ENCODE measurements at regions not wholly inside any gene's neighbourhood (a gene's known extent, or its start where the extent isn't known, plus 50 kb on each side); places are given as distances from the start of the nearest gene placed in this dataset.

DNA sequence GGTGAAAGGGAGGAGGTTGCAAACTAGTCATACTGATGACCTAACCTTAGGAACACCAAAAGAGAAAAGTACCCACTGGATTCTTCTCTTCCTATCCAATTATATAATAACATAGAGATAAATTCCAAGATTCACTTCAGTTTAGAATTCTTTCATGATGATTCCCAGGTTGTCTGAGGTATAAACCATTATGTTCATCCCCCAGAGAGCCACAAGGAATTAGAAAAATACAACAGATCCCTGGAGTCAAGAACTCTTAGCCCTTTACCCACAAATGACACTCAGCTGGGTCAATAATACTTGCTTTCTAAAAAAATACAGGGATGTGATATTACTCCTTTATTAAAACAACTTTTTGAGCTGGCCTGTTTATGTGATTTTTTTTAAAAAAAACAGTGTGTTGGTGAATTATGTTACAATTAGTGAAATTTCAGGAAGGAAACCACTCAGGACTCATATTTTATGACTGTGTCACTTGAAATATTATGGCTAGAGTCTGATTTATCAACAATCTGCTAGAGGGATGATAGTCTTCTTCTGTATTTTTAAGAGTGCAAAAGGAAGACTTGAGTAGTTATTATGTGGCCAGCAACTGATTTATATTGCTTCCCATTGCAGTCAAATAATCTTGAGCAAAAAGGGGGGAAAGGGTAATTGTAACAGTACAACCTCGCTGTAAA, 338.2 kb downstream of the NFIB start:
- TF ChIP-seq, protein P1, sequence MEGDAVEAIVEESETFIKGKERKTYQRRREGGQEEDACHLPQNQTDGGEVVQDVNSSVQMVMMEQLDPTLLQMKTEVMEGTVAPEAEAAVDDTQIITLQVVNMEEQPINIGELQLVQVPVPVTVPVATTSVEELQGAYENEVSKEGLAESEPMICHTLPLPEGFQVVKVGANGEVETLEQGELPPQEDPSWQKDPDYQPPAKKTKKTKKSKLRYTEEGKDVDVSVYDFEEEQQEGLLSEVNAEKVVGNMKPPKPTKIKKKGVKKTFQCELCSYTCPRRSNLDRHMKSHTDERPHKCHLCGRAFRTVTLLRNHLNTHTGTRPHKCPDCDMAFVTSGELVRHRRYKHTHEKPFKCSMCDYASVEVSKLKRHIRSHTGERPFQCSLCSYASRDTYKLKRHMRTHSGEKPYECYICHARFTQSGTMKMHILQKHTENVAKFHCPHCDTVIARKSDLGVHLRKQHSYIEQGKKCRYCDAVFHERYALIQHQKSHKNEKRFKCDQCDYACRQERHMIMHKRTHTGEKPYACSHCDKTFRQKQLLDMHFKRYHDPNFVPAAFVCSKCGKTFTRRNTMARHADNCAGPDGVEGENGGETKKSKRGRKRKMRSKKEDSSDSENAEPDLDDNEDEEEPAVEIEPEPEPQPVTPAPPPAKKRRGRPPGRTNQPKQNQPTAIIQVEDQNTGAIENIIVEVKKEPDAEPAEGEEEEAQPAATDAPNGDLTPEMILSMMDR (IDR thresholded peaks at IDR 0.05): no peak
- H3K4me3 Mint-ChIP-seq: no peak overlapping the region
- DNase-seq (no peak), ATAC-seq (no peak)
- WGBS (ENCODE audit: insufficient coverage): 17% methylated on average over 1 of the region's 1 CpG
- Histone ChIP-seq H3K27ac (ENCODE audit: low read length) (no peak overlapping the region), H3K9me3 (ENCODE audit: control insufficient read depth, insufficient read depth, low read length) (no peaks in the 10 kb centered on the region), H3K4me3 (ENCODE audit: low read length) (no peak overlapping the region), H3K4me1 (ENCODE audit: control insufficient read depth, insufficient read depth, low read length) (no peaks in the 10 kb centered on the region), H3K27me3 (ENCODE audit: control insufficient read depth, insufficient read depth, low read length) (no peaks in the 10 kb centered on the region), H3K36me3 (ENCODE audit: control insufficient read depth, insufficient read depth, low read length) (no peaks in the 10 kb centered on the region)
- H3K27me3 Mint-ChIP-seq (ENCODE audit: low read depth in 2 of 2): no peaks in the 10 kb centered on the region
- intact Hi-C loops (cut with micrococcal nuclease): no loop called here
- H3K36me3 Mint-ChIP-seq: no peaks in the 10 kb centered on the region
- no peak overlapping the region for H3K27ac Mint-ChIP-seq
- no peaks in the 10 kb centered on the region for H3K4me1 Mint-ChIP-seq
- peaks cover 8 to 15% of the 10 kb centered on the region in 2 donors for H3K9me3 Mint-ChIP-seq

DNA sequence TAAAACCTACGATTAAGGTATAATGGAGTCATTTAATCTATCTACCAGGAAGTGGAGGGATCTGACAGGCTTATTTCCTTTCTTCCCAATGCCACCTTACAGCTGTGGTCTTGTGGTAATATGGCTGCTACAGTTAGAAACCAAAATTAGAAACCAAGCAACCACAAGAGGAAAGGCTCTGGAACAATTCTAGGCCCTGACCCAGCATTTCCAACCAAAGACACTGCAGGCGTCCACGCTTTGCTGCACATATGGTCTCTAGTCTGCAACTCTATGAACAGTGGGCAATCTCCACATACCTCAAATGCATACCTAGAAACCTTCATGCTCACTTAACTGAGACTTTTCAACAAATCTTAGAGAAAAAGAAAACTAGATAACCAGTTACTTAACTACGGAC, 339.1 kb downstream of the NFIB start:
- H3K4me1 ChIP-seq (ENCODE audit: control insufficient read depth, insufficient read depth, low read length): no peaks in the 10 kb centered on the region
- H3K27ac ChIP-seq (ENCODE audit: low read length): no peak overlapping the region
- H3K4me3 ChIP-seq (ENCODE audit: low read length): no peak overlapping the region
- Mint-ChIP-seq H3K9me3 (peaks cover 8 to 12% of the 10 kb centered on the region in 2 donors), H3K27ac (no peak overlapping the region), H3K4me3 (no peak overlapping the region), H3K4me1 (no peaks in the 10 kb centered on the region), H3K27me3 (ENCODE audit: low read depth in 2 of 2) (no peaks in the 10 kb centered on the region), H3K36me3 (no peaks in the 10 kb centered on the region)
- no peak for DNase-seq
- no peak for ATAC-seq
- H3K36me3 ChIP-seq (ENCODE audit: control insufficient read depth, insufficient read depth, low read length): no peaks in the 10 kb centered on the region
- TF ChIP-seq, protein P1 (IDR thresholded peaks at IDR 0.05): no peak
- no peaks in the 10 kb centered on the region for H3K27me3 ChIP-seq (ENCODE audit: control insufficient read depth, insufficient read depth, low read length)
- no peaks in the 10 kb centered on the region for H3K9me3 ChIP-seq (ENCODE audit: control insufficient read depth, insufficient read depth, low read length)
- 33% methylated on average over 3 of the region's 4 CpGs for WGBS (ENCODE audit: insufficient coverage)
- intact Hi-C loops (cut with micrococcal nuclease): no loop called here

DNA sequence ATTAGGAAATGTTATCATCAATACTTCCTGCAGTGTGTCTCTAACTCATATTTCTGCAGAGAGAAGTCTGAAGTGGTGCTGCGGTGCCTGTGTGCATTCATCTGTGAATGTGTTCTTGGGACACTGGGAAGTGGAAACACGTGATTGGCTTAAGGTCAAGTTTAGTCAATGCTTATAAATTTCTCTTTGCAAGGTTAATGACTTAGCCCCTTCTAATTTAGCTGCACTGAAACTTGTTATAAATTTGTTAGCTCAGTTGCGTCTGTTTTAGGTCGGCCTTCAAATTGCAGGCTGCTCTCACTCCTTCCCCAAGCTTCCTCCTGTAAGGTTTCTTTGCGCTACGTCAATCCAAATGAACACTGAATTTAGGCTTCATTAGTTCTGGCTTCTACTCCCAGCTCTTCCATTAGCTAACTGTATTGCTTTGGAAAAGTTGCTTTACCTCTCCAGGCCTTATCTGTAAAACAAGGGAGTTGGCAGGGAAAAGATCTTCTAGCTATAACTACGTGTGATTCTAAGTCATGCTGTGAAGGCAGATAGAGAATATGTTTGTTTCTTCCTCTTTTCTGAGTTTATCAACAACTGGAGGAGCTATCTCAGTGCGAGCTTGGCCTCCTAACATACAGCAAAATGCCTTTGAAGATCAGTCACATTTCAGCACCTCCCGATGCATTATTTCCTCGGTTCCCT, 341.8 kb downstream of the NFIB start:
- no peak overlapping the region for H3K27ac Mint-ChIP-seq
- intact Hi-C loops (cut with micrococcal nuclease): no loop called here
- Histone ChIP-seq H3K4me1 (ENCODE audit: control insufficient read depth, insufficient read depth, low read length) (no peaks in the 10 kb centered on the region), H3K27ac (ENCODE audit: low read length) (no peak overlapping the region), H3K4me3 (ENCODE audit: low read length) (no peak overlapping the region), H3K36me3 (ENCODE audit: control insufficient read depth, insufficient read depth, low read length) (no peaks in the 10 kb centered on the region), H3K27me3 (ENCODE audit: control insufficient read depth, insufficient read depth, low read length) (no peaks in the 10 kb centered on the region), H3K9me3 (ENCODE audit: control insufficient read depth, insufficient read depth, low read length) (no peaks in the 10 kb centered on the region)
- 89% methylated on average over 9 of the region's 10 CpGs for WGBS (ENCODE audit: insufficient coverage)
- DNase-seq: no peak
- no peak for ATAC-seq
- H3K27me3 Mint-ChIP-seq (ENCODE audit: low read depth in 2 of 2): no peaks in the 10 kb centered on the region
- no peak overlapping the region for H3K4me3 Mint-ChIP-seq
- no peaks in the 10 kb centered on the region for H3K4me1 Mint-ChIP-seq
- TF ChIP-seq, protein P1 (IDR thresholded peaks at IDR 0.05): no peak
- peaks cover 7 to 9% of the 10 kb centered on the region in 2 donors for H3K9me3 Mint-ChIP-seq
- H3K36me3 Mint-ChIP-seq: no peaks in the 10 kb centered on the region

Data from natural killer cell (primary cell).